ENCODE measurements at regions not wholly inside any gene's neighbourhood (a gene's known extent, or its start where the extent isn't known, plus 50 kb on each side); places are given as distances from the start of the nearest gene placed in this dataset.
"Not testable (repeated sequence)": the region's sequence is repeated elsewhere in the genome, so short reads cannot be mapped to it uniquely, and the experiment has no call there.

GRCh38 chr6:37088897-37089296 lies 81.1 kb upstream of the PIM1 start:
- DNase-seq (ENCODE audit: low read depth) = no peak
- Histone ChIP-seq H3K4me3 (ENCODE audit: low read depth, low read length) (no peak overlapping the region), H3K27me3 (ENCODE audit: control insufficient read depth, insufficient read depth, low read length) (no peaks in the 10 kb centered on the region), H3K36me3 (ENCODE audit: control insufficient read depth, insufficient read depth, low read length) (no peaks in the 10 kb centered on the region)
- no peak for FAIRE-seq
- TF ChIP-seq, protein P1, sequence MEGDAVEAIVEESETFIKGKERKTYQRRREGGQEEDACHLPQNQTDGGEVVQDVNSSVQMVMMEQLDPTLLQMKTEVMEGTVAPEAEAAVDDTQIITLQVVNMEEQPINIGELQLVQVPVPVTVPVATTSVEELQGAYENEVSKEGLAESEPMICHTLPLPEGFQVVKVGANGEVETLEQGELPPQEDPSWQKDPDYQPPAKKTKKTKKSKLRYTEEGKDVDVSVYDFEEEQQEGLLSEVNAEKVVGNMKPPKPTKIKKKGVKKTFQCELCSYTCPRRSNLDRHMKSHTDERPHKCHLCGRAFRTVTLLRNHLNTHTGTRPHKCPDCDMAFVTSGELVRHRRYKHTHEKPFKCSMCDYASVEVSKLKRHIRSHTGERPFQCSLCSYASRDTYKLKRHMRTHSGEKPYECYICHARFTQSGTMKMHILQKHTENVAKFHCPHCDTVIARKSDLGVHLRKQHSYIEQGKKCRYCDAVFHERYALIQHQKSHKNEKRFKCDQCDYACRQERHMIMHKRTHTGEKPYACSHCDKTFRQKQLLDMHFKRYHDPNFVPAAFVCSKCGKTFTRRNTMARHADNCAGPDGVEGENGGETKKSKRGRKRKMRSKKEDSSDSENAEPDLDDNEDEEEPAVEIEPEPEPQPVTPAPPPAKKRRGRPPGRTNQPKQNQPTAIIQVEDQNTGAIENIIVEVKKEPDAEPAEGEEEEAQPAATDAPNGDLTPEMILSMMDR (IDR thresholded peaks at IDR 0.05; ENCODE audit: insufficient read depth, low read length, severe bottlenecking) = no peak

GRCh38 chr6:37089783-37090182 lies 80.2 kb upstream of the PIM1 start:
- FAIRE-seq (no peak), DNase-seq (ENCODE audit: low read depth) (no peak)
- no peaks in the 10 kb centered on the region for H3K27me3 ChIP-seq (ENCODE audit: control insufficient read depth, insufficient read depth, low read length)
- TF ChIP-seq, protein P1 (IDR thresholded peaks at IDR 0.05; ENCODE audit: insufficient read depth, low read length, severe bottlenecking) = no peak
- no peak overlapping the region for H3K4me3 ChIP-seq (ENCODE audit: low read depth, low read length)
- H3K36me3 ChIP-seq (ENCODE audit: control insufficient read depth, insufficient read depth, low read length) = no peaks in the 10 kb centered on the region

- DNase-seq (ENCODE audit: low read depth) = not testable (repeated sequence)
Measured at GRCh38 chr6:37091104-37091503, 78.8 kb upstream of the PIM1 start.

DNA sequence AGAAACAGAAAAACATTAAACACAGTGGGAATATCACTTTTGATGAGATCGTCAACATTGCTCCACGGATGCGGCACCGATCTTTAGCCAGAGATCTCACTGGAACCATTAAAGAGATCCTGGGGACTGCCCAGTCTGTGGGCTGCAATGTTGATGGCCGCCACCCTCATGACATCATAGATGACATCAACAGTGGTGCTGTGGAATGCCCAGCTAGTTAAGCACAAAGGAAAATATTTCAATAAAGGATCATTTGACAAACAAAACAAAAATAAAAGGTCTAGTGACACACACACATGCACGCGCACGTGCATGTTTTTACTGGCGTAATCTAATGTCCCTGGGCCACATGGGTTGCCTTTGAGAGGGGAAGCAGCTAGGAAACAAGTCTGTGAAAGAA lies 78.4 kb upstream of the PIM1 start:
- H3K36me3 ChIP-seq (ENCODE audit: control insufficient read depth, insufficient read depth, low read length); FAIRE-seq; DNase-seq (ENCODE audit: low read depth); H3K4me3 ChIP-seq (ENCODE audit: low read depth, low read length); H3K27me3 ChIP-seq (ENCODE audit: control insufficient read depth, insufficient read depth, low read length): not testable (repeated sequence)

More at GRCh38 chr6:37091104-37091503, 78.8 kb upstream of the PIM1 start:
- not testable (repeated sequence) for H3K36me3 ChIP-seq (ENCODE audit: control insufficient read depth, insufficient read depth, low read length); H3K4me3 ChIP-seq (ENCODE audit: low read depth, low read length); H3K27me3 ChIP-seq (ENCODE audit: control insufficient read depth, insufficient read depth, low read length); FAIRE-seq

DNA sequence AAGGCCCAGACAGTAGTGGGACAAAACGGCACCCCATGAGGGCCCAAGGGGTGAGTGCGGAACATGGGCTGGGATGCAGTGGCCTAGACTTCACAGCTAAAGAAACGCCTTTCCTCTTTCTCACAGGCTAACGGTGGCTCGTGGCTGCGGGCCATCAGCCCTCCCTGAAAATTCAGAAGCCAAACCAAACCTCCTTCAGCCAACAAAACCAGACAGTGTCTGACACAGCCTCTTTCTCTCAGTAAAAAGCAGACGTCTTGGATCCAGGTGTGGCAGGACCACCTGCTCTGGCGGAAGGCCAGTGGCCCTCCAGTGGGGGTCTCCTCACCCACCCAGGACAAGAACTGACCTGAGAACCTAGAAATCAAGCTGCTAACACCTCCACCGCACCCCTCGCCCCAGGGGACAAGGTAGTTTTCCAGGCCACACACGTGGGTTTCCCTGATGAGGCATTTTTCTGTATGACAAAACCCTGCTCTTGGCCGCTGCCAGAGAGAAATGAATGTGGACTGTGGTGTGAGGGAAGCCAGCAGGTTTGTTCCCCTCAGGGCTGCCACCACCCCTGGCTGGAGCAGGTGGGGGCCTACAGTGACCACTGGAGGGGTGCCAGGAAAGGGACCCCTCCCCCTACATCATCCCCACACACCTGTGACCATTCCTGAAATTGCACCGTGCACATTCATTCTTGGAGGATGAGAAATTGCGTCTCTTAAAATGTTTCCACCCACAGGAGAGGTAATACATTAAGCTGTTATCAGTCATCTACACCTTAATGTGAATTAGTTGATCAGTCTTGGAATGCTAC lies 76.8 kb upstream of the PIM1 start:
- TF ChIP-seq, protein P1 (IDR thresholded peaks at IDR 0.05; ENCODE audit: insufficient read depth, low read length, severe bottlenecking) = no peak
- Histone ChIP-seq H3K36me3 (ENCODE audit: control insufficient read depth, insufficient read depth, low read length) (no peaks in the 10 kb centered on the region), H3K4me3 (ENCODE audit: low read depth, low read length) (no peak overlapping the region), H3K27me3 (ENCODE audit: control insufficient read depth, insufficient read depth, low read length) (no peaks in the 10 kb centered on the region)
- DNase-seq (ENCODE audit: low read depth) (no peak), FAIRE-seq (no peak)

DNA sequence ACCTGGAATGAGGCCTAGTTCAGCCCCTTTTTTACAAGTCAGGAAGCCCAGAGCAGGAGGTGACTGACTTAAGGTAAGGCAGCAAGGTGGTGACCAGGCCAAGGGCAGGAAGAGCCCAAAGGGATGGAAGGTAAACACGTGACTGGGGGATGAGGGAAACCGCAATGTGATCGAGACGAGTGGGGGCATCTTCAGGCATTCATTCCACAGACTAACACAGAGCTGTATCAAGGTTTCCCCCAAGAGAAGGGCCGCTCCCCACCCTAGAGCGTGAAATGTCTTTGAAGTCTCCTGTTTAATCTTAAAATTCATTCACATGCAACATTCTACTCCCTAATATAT lies 76.3 kb upstream of the PIM1 start:
- no peaks in the 10 kb centered on the region for H3K27me3 ChIP-seq (ENCODE audit: control insufficient read depth, insufficient read depth, low read length)
- H3K36me3 ChIP-seq (ENCODE audit: control insufficient read depth, insufficient read depth, low read length) = no peaks in the 10 kb centered on the region
- TF ChIP-seq, protein P1 (IDR thresholded peaks at IDR 0.05; ENCODE audit: insufficient read depth, low read length, severe bottlenecking) = no peak
- no peak overlapping the region for H3K4me3 ChIP-seq (ENCODE audit: low read depth, low read length)
- no peak for DNase-seq (ENCODE audit: low read depth)
- no peak for FAIRE-seq

DNA sequence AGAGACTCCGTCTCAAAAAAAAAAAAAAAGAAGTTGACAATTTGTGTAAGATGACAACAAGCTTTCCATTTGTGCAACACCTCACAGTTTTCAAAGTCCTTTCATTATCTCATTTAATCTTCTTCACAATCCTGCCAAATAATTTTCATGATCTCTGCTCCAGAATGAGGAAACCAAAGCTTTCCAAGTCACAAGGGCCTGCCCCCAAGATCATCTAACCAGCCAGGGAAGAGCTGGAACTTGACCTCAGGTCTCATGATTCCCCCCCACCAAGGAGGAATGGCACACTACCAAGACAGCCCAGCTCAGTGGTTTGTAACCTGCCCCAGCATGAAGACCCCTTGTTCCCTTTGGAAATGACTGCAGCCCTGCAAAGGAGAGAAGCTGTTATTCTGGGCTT lies 74.0 kb upstream of the PIM1 start:
- H3K4me3 ChIP-seq (ENCODE audit: low read depth, low read length) = no peak overlapping the region
- FAIRE-seq = no peak
- no peak for DNase-seq (ENCODE audit: low read depth)
- no peaks in the 10 kb centered on the region for H3K36me3 ChIP-seq (ENCODE audit: control insufficient read depth, insufficient read depth, low read length)
- no peaks in the 10 kb centered on the region for H3K27me3 ChIP-seq (ENCODE audit: control insufficient read depth, insufficient read depth, low read length)
- TF ChIP-seq, protein P1 (IDR thresholded peaks at IDR 0.05; ENCODE audit: insufficient read depth, low read length, severe bottlenecking) = no peak

Data from bronchial epithelial cell (primary cell).